ENCODE measurements at regions not wholly inside any gene's neighbourhood (a gene's known extent, or its start where the extent isn't known, plus 50 kb on each side); places are given as distances from the start of the nearest gene placed in this dataset.

DNA sequence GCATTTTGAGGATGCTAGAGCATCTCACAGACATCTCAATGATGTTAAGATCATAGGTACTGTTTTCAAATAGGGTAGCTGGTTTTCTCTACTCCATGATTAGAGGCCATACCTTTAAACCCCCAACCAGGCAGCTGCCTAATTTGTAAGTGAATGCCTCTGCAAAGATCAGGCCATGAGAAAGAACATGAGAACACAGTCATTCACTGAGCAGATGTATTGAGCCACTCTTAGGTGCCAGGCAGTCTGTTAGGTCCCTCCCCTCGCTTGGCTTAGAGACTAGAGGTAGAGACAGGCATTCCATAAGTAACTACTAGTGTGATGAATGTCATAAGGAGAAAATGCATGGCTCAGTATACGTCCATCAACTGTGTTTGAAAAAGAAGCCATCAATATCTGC is 410.0 kb downstream of the FGF9 start:
- TF ChIP-seq, protein P1, sequence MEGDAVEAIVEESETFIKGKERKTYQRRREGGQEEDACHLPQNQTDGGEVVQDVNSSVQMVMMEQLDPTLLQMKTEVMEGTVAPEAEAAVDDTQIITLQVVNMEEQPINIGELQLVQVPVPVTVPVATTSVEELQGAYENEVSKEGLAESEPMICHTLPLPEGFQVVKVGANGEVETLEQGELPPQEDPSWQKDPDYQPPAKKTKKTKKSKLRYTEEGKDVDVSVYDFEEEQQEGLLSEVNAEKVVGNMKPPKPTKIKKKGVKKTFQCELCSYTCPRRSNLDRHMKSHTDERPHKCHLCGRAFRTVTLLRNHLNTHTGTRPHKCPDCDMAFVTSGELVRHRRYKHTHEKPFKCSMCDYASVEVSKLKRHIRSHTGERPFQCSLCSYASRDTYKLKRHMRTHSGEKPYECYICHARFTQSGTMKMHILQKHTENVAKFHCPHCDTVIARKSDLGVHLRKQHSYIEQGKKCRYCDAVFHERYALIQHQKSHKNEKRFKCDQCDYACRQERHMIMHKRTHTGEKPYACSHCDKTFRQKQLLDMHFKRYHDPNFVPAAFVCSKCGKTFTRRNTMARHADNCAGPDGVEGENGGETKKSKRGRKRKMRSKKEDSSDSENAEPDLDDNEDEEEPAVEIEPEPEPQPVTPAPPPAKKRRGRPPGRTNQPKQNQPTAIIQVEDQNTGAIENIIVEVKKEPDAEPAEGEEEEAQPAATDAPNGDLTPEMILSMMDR (IDR thresholded peaks at IDR 0.05; ENCODE audit: insufficient read depth, low read length, missing control alignments) = no peak
- CTCF ChIA-PET = no interaction called here
- POLR2A ChIA-PET = no interaction called here
- H3K4me3 ChIP-seq (ENCODE audit: low read depth, low read length) = no peak overlapping the region
- DNase-seq (ENCODE audit: low read depth, low spot score) = no peak

DNA sequence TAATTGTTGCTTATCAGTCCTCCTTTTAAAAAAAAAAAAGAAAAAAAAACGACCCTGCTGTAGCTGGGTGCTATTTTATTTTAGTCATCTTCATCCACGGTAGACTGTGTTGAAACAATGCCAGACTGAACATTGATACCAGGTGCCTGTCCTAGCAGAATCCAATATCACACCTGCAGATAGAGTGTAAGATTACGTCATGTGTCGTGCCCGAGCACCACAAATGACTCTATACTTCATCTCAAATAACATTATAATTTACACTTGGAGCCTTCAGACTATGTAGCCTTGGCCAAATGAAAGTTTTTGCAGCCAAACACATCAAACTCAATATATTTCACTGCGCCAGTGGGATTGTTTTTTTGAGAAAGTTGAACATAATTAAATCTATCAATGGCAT is 410.6 kb downstream of the FGF9 start:
- CTCF ChIA-PET = no interaction called here
- TF ChIP-seq, protein P1 (IDR thresholded peaks at IDR 0.05; ENCODE audit: insufficient read depth, low read length, missing control alignments) = no peak

DNA sequence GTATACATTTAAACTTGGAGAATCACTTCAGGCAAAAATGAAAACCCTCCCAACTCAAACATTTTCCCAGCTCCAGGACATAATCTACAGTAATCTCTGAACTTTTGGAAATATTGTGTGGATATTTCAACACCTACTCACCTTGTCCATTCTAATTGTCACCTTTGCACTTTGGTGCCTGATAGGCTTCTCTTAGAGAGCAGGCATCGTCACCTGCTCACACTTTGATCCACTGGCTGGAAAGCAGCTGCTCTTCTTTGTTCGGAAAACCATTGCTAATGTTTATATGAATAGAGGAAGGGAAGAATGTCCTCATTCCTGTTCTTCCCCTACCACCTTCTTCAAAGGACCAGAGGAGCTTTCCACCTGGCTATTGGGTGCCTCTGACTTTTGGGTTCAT is 411.2 kb downstream of the FGF9 start:
- DNase-seq (ENCODE audit: low read depth, low spot score) = no peak
- ChIA-PET POLR2A (no interaction called here), CTCF (no interaction called here)
- TF ChIP-seq, protein P1 (IDR thresholded peaks at IDR 0.05; ENCODE audit: insufficient read depth, low read length, missing control alignments) = no peak
- H3K4me3 ChIP-seq (ENCODE audit: low read depth, low read length) = no peak overlapping the region

More for the DNA sequence above, 410.6 kb downstream of the FGF9 start:
- no peak overlapping the region for H3K4me3 ChIP-seq (ENCODE audit: low read depth, low read length)
- DNase-seq (ENCODE audit: low read depth, low spot score) = no peak
- POLR2A ChIA-PET = no interaction called here

DNA sequence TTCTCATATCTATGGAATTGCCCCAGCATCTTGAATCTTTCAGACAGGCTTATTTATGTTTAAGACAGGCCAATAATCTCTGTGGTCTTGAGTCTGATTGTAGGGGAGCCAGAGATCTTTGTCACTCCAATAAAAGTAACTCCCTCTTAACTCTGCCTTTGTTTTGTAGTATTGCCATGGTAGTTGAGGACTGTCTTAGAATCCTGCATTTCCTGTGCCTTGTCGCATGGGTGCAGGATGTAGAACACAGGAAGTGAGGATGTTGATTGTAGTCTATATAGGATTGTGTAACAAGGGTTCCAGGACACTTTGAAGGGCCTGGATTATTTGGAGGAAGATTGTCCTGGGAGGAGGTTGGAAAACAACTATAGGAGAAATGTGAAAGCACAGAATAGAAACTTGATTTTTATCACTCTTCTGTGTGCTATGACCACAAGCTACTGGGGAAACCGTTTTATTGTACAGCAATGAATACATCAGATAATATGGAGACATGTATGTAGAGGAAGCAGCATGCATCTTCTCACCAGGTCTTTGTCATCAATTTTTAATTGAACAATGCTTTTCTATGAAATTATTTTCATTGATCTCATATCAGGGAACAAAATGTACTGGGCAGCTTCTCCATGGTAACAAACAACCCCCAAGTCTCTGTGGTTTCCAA is 411.7 kb downstream of the FGF9 start:
- POLR2A ChIA-PET = no interaction called here
- CTCF ChIA-PET = no interaction called here
- TF ChIP-seq, protein P1 (IDR thresholded peaks at IDR 0.05; ENCODE audit: insufficient read depth, low read length, missing control alignments) = no peak
- no peak for DNase-seq (ENCODE audit: low read depth, low spot score)
- no peak overlapping the region for H3K4me3 ChIP-seq (ENCODE audit: low read depth, low read length)

DNA sequence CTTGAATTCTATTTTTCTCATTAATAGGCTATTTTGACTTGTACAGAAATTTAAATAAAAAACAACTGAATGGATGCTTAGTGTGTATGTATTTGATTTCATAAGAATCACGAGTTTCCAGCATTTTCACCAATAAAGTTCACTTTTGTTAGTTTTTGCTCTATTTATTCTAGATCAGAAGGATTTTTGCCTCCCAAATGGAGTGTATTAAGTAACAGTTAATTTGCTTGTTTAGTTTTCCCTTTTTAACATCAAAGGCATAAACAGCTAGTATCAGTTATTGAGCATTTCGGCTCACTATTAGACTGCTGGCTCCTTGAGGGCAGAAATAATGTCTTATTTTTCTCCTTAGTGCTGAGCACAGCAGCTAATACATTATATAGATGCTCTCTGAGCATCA is 414.1 kb downstream of the FGF9 start:
- POLR2A ChIA-PET = no interaction called here
- TF ChIP-seq, protein P1 (IDR thresholded peaks at IDR 0.05; ENCODE audit: insufficient read depth, low read length, missing control alignments) = no peak
- no peak for DNase-seq (ENCODE audit: low read depth, low spot score)
- CTCF ChIA-PET = no interaction called here
- no peak overlapping the region for H3K4me3 ChIP-seq (ENCODE audit: low read depth, low read length)

DNA sequence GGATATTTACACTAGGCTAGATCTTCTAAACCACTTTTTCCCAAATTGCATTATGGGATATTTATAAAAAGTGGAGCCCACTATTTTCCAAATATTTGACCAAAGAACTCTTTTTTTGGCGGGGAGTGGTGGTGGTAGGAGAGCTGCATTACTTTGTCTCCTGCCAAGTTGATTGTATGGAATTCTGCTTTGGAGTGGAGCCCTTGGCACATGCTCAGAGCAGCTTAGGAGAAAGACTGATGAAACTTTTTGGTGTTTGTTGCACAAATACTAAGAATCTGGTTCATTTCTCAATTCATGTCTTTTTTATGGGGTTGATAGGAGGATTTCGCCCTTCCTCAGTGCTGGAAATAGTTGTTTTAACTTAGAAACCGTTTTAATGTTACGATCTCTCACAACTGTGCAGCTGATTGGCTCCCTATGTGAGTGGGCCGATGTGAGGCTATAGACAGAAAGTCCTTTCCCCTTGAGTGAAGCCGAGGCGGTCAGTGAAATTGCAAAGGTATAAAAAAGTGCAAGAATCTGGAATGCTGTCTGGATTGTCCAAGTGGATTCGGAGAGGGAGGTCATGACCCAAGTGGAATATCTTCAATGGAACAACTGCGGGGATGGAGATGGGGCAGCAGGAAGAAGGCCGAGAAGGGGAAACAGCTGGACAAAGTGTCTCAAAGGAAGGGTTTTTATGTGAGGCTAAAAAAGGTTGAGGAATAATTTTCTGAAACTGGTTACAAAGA is 415.9 kb downstream of the FGF9 start:
- CTCF ChIA-PET = no interaction called here
- POLR2A ChIA-PET = no interaction called here
- no peak overlapping the region for H3K4me3 ChIP-seq (ENCODE audit: low read depth, low read length)
- TF ChIP-seq, protein P1 (IDR thresholded peaks at IDR 0.05; ENCODE audit: insufficient read depth, low read length, missing control alignments) = no peak
- DNase-seq (ENCODE audit: low read depth, low spot score) = no peak
